Epidermal melanocyte (primary cell): ENCODE measurements at regions not wholly inside any gene's neighbourhood (a gene's known extent, or its start where the extent isn't known, plus 50 kb on each side); places are given as distances from the start of the nearest gene placed in this dataset.

Source experiments
- DNase-seq: peaks from one replicate; pipeline ENCODE4 v3.0.0; 2011; ENCODE audit warnings: low spot score; ENCODE audit not compliant: insufficient read length

DNA sequence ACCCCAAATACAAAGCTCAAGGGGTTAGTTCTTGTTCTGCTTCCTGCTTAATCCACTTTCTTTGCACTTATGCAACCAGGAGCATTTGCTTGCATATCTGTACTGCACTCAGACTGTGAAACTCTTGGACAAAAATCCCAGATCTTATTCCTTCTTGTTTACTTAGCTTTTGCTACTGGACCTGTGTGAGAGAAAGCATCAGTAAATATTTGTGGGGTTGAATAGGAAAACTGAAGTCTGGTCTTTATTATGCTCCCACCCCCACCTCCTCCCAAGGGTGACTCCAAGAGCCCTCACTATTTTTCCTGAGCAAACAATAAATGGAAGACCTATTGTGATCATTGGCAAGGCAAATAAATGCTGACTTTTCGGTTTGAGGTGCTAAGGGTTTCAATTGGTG lies 57.1 kb upstream of the VSTM2A start:
- no peak for DNase-seq
